ENCODE measurements at regions not wholly inside any gene's neighbourhood (a gene's known extent, or its start where the extent isn't known, plus 50 kb on each side); places are given as distances from the start of the nearest gene placed in this dataset.

DNA sequence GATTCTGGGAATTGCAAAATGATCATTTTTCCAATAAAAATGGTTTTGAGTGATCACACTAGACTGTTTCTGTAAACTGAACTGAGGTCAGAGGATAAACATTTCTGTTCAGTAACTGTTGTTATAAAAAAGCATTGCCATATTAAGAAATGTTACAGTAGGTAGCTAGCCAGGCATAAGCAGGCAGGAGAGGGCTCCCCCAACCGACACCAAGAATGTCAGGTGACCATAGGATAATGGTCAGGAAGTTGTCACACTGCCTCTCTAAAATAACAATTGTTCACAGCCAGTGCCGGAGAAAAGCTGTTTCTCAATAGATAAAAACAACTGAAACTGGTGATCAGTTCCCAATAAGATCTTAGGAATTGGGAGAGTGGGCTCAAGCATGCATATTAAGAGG is 306.2 kb upstream of the SLIT2 start:
- H3K36me3 ChIP-seq (ENCODE audit: control insufficient read depth in 2 of 3, insufficient read depth in 3 of 3, low read length in 3 of 3) = no peaks in the 10 kb centered on the region
- DNase-seq (no peak), ATAC-seq (no peak)
- H3K27ac Mint-ChIP-seq = no peak overlapping the region
- H3K4me3 ChIP-seq (ENCODE audit: low read length) = no peak overlapping the region
- POLR2A ChIA-PET = no interaction called here
- no peaks in the 10 kb centered on the region for H3K27me3 ChIP-seq (ENCODE audit: control insufficient read depth in 2 of 2, insufficient read depth in 2 of 2, low read length in 2 of 2)
- H3K9me3 Mint-ChIP-seq = peaks cover 0 to 25% (median 3%) of the 10 kb centered on the region in 11 donors
- peaks cover 0 to 7% (median 0%) of the 10 kb centered on the region in 5 donors for H3K36me3 Mint-ChIP-seq
- CTCF ChIA-PET = no interaction called here
- no peaks in the 10 kb centered on the region for H3K9me3 ChIP-seq (ENCODE audit: control insufficient read depth in 2 of 3, low read length in 3 of 3)
- no peaks in the 10 kb centered on the region for H3K4me1 ChIP-seq (ENCODE audit: control insufficient read depth in 2 of 2, insufficient read depth in 2 of 2, low read length in 2 of 2)
- no peaks in the 10 kb centered on the region for H3K4me1 Mint-ChIP-seq
- H3K27ac ChIP-seq (ENCODE audit: low read depth, low read length) = no peak overlapping the region
- intact Hi-C loops (cut with micrococcal nuclease) = no loop called here
- H3K27me3 Mint-ChIP-seq = no peaks in the 10 kb centered on the region
- H3K4me3 Mint-ChIP-seq = no peak overlapping the region

DNA sequence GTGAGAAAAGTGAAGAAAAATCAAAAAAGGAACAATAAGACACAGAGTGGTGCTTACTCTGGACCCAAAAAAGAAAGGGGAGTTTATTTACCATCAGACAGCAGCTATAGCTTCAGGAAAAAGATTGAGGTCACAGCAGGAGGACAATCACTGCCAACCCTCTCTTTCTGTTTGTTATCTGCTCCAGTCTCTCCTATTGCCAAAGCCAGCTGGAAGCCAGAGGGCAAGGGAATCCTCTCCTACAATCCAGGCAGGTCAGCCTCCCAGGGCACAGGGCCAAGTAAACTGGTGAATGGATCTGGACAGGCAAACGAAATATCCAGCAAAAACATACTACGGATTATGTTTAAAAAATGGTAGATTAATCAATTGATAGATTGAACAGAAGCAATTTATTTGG is 306.9 kb upstream of the SLIT2 start:
- Histone ChIP-seq H3K4me3 (ENCODE audit: low read length) (no peak overlapping the region), H3K27me3 (ENCODE audit: control insufficient read depth in 2 of 2, insufficient read depth in 2 of 2, low read length in 2 of 2) (no peaks in the 10 kb centered on the region), H3K4me1 (ENCODE audit: control insufficient read depth in 2 of 2, insufficient read depth in 2 of 2, low read length in 2 of 2) (no peaks in the 10 kb centered on the region), H3K27ac (ENCODE audit: low read depth, low read length) (no peak overlapping the region), H3K9me3 (ENCODE audit: control insufficient read depth in 2 of 3, low read length in 3 of 3) (no peaks in the 10 kb centered on the region), H3K36me3 (ENCODE audit: control insufficient read depth in 2 of 3, insufficient read depth in 3 of 3, low read length in 3 of 3) (no peaks in the 10 kb centered on the region)
- ATAC-seq (no peak), DNase-seq (no peak)
- intact Hi-C loops (cut with micrococcal nuclease) = no loop called here
- peaks cover 0 to 25% (median 3%) of the 10 kb centered on the region in 11 donors for H3K9me3 Mint-ChIP-seq
- H3K4me3 Mint-ChIP-seq = no peak overlapping the region
- POLR2A ChIA-PET = no interaction called here
- peaks cover 0 to 7% (median 0%) of the 10 kb centered on the region in 5 donors for H3K36me3 Mint-ChIP-seq
- CTCF ChIA-PET = no interaction called here
- no peaks in the 10 kb centered on the region for H3K4me1 Mint-ChIP-seq
- no peak overlapping the region for H3K27ac Mint-ChIP-seq
- no peaks in the 10 kb centered on the region for H3K27me3 Mint-ChIP-seq

GRCh38 chr4:19944251-19944650 is 307.5 kb upstream of the SLIT2 start:
- Mint-ChIP-seq H3K36me3 (peaks cover 0 to 7% (median 0%) of the 10 kb centered on the region in 5 donors), H3K4me1 (no peaks in the 10 kb centered on the region), H3K9me3 (peaks cover 0 to 25% (median 3%) of the 10 kb centered on the region in 11 donors), H3K27ac (no peak overlapping the region), H3K4me3 (no peak overlapping the region), H3K27me3 (no peaks in the 10 kb centered on the region)
- no peak overlapping the region for H3K27ac ChIP-seq (ENCODE audit: low read depth, low read length)
- intact Hi-C loops (cut with micrococcal nuclease) = no loop called here
- no peaks in the 10 kb centered on the region for H3K36me3 ChIP-seq (ENCODE audit: control insufficient read depth in 2 of 3, insufficient read depth in 3 of 3, low read length in 3 of 3)
- no peak for ATAC-seq
- no peak for DNase-seq
- H3K4me3 ChIP-seq (ENCODE audit: low read length) = no peak overlapping the region
- no peaks in the 10 kb centered on the region for H3K9me3 ChIP-seq (ENCODE audit: control insufficient read depth in 2 of 3, low read length in 3 of 3)
- no peaks in the 10 kb centered on the region for H3K27me3 ChIP-seq (ENCODE audit: control insufficient read depth in 2 of 2, insufficient read depth in 2 of 2, low read length in 2 of 2)
- H3K4me1 ChIP-seq (ENCODE audit: control insufficient read depth in 2 of 2, insufficient read depth in 2 of 2, low read length in 2 of 2) = no peaks in the 10 kb centered on the region
- ChIA-PET POLR2A (no interaction called here), CTCF (no interaction called here)

- intact Hi-C loops (cut with micrococcal nuclease) = no loop called here
- ChIA-PET POLR2A (no interaction called here), CTCF (no interaction called here)
- no peak overlapping the region for H3K27ac Mint-ChIP-seq
- no peaks in the 10 kb centered on the region for H3K4me1 Mint-ChIP-seq
- Histone ChIP-seq H3K4me1 (ENCODE audit: control insufficient read depth in 2 of 2, insufficient read depth in 2 of 2, low read length in 2 of 2) (no peaks in the 10 kb centered on the region), H3K9me3 (ENCODE audit: control insufficient read depth in 2 of 3, low read length in 3 of 3) (no peaks in the 10 kb centered on the region), H3K27me3 (ENCODE audit: control insufficient read depth in 2 of 2, insufficient read depth in 2 of 2, low read length in 2 of 2) (no peaks in the 10 kb centered on the region), H3K27ac (ENCODE audit: low read depth, low read length) (no peak overlapping the region), H3K36me3 (ENCODE audit: control insufficient read depth in 2 of 3, insufficient read depth in 3 of 3, low read length in 3 of 3) (no peaks in the 10 kb centered on the region), H3K4me3 (ENCODE audit: low read length) (no peak overlapping the region)
- H3K27me3 Mint-ChIP-seq = no peaks in the 10 kb centered on the region
- DNase-seq (no peak), ATAC-seq (no peak)
- peaks cover 0 to 26% (median 3%) of the 10 kb centered on the region in 11 donors for H3K9me3 Mint-ChIP-seq
- H3K36me3 Mint-ChIP-seq = peaks cover 0 to 4% (median 0%) of the 10 kb centered on the region in 5 donors
- H3K4me3 Mint-ChIP-seq = no peak overlapping the region
Observed at GRCh38 chr4:19941434-19941833, 310.3 kb upstream of the SLIT2 start.

- Histone ChIP-seq H3K4me3 (ENCODE audit: low read length) (no peak overlapping the region), H3K27ac (ENCODE audit: low read depth, low read length) (no peak overlapping the region), H3K4me1 (ENCODE audit: control insufficient read depth in 2 of 2, insufficient read depth in 2 of 2, low read length in 2 of 2) (no peaks in the 10 kb centered on the region), H3K36me3 (ENCODE audit: control insufficient read depth in 2 of 3, insufficient read depth in 3 of 3, low read length in 3 of 3) (no peaks in the 10 kb centered on the region), H3K27me3 (ENCODE audit: control insufficient read depth in 2 of 2, insufficient read depth in 2 of 2, low read length in 2 of 2) (no peaks in the 10 kb centered on the region), H3K9me3 (ENCODE audit: control insufficient read depth in 2 of 3, low read length in 3 of 3) (no peaks in the 10 kb centered on the region)
- DNase-seq = no peak
- Mint-ChIP-seq H3K27ac (no peak overlapping the region), H3K27me3 (no peaks in the 10 kb centered on the region), H3K4me3 (no peak overlapping the region), H3K4me1 (no peaks in the 10 kb centered on the region), H3K36me3 (peaks cover 0 to 4% (median 0%) of the 10 kb centered on the region in 5 donors), H3K9me3 (peaks cover 0 to 31% (median 3%) of the 10 kb centered on the region in 11 donors)
- CTCF ChIA-PET = no interaction called here
- intact Hi-C loops (cut with micrococcal nuclease) = no loop called here
- no peak for ATAC-seq
- POLR2A ChIA-PET = no interaction called here
Observed at GRCh38 chr4:19940861-19941260, 310.8 kb upstream of the SLIT2 start.

DNA sequence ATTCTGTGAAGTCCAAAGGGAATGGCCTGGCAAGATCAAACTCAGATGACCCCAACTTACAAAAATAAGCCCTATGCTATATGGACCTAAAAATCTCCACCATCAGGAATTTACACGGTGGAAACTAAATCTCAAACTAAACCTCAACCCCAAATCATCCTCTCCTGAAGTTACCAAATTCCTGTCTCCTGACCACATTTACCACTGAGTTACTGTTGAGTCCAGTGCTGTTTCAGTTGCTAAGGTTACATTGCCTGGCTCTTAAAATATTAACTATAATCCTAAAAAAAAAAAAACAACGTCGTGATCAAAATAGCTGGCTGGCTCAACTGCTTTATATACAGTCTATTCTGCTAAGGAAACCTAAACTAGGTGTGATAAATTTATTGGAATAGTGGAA is 315.2 kb upstream of the SLIT2 start:
- no peak for ATAC-seq
- CTCF ChIA-PET = no interaction called here
- H3K36me3 Mint-ChIP-seq = no peaks in the 10 kb centered on the region

GRCh38 chr4:19930742-19931141 is 321.0 kb upstream of the SLIT2 start:
- H3K4me1 Mint-ChIP-seq = no peaks in the 10 kb centered on the region
- H3K27ac Mint-ChIP-seq = no peak overlapping the region
- ChIA-PET POLR2A (no interaction called here), CTCF (no interaction called here)
- H3K27me3 ChIP-seq (ENCODE audit: control insufficient read depth in 2 of 2, insufficient read depth in 2 of 2, low read length in 2 of 2) = no peaks in the 10 kb centered on the region
- no peaks in the 10 kb centered on the region for H3K27me3 Mint-ChIP-seq
- H3K9me3 ChIP-seq (ENCODE audit: control insufficient read depth in 2 of 3, low read length in 3 of 3) = no peaks in the 10 kb centered on the region
- H3K4me3 ChIP-seq (ENCODE audit: low read length) = no peak overlapping the region
- no peak overlapping the region for H3K27ac ChIP-seq (ENCODE audit: low read depth, low read length)
- ATAC-seq = no peak
- intact Hi-C loops (cut with micrococcal nuclease) = no loop called here
- peaks cover 0 to 35% (median 8%) of the 10 kb centered on the region in 11 donors for H3K9me3 Mint-ChIP-seq
- no peaks in the 10 kb centered on the region for H3K36me3 ChIP-seq (ENCODE audit: control insufficient read depth in 2 of 3, insufficient read depth in 3 of 3, low read length in 3 of 3)
- no peaks in the 10 kb centered on the region for H3K4me1 ChIP-seq (ENCODE audit: control insufficient read depth in 2 of 2, insufficient read depth in 2 of 2, low read length in 2 of 2)
- no peak for DNase-seq
- no peak overlapping the region for H3K4me3 Mint-ChIP-seq
- H3K36me3 Mint-ChIP-seq = no peaks in the 10 kb centered on the region

More for the DNA sequence above, 315.2 kb upstream of the SLIT2 start:
- Mint-ChIP-seq H3K9me3 (peaks cover 0 to 33% (median 5%) of the 10 kb centered on the region in 11 donors), H3K4me1 (no peaks in the 10 kb centered on the region), H3K27me3 (no peaks in the 10 kb centered on the region), H3K27ac (no peak overlapping the region), H3K4me3 (no peak overlapping the region)
- Histone ChIP-seq H3K27ac (ENCODE audit: low read depth, low read length) (no peak overlapping the region), H3K9me3 (ENCODE audit: control insufficient read depth in 2 of 3, low read length in 3 of 3) (no peaks in the 10 kb centered on the region), H3K4me3 (ENCODE audit: low read length) (no peak overlapping the region), H3K27me3 (ENCODE audit: control insufficient read depth in 2 of 2, insufficient read depth in 2 of 2, low read length in 2 of 2) (no peaks in the 10 kb centered on the region), H3K4me1 (ENCODE audit: control insufficient read depth in 2 of 2, insufficient read depth in 2 of 2, low read length in 2 of 2) (no peaks in the 10 kb centered on the region), H3K36me3 (ENCODE audit: control insufficient read depth in 2 of 3, insufficient read depth in 3 of 3, low read length in 3 of 3) (no peaks in the 10 kb centered on the region)
- intact Hi-C loops (cut with micrococcal nuclease) = no loop called here
- POLR2A ChIA-PET = no interaction called here
- no peak for DNase-seq
